ENCODE measurements at regions not wholly inside any gene's neighbourhood (a gene's known extent, or its start where the extent isn't known, plus 50 kb on each side); places are given as distances from the start of the nearest gene placed in this dataset.

- Histone ChIP-seq H3K4me1 (ENCODE audit: insufficient read depth, low read length, poor library complexity, severe bottlenecking) (no peaks in the 10 kb centered on the region), H3K4me2 (ENCODE audit: low read length) (no peak overlapping the region), H3K79me2 (ENCODE audit: insufficient read depth, low read depth, low read length) (no peaks in the 10 kb centered on the region), H3K9me3 (ENCODE audit: low read length) (no peaks in the 10 kb centered on the region), H3K27ac (ENCODE audit: low read depth, low read length, poor library complexity, severe bottlenecking) (no peak overlapping the region), H4K20me1 (ENCODE audit: insufficient read depth, low read length) (no peaks in the 10 kb centered on the region), H2AFZ (ENCODE audit: low read length) (no peak overlapping the region), H3K36me3 (ENCODE audit: insufficient read depth, low read length) (no peaks in the 10 kb centered on the region), H3K9me2 (ENCODE audit: insufficient read depth, low read length) (no peaks in the 10 kb centered on the region), H3K4me3 (ENCODE audit: low read depth, low read length, poor library complexity, severe bottlenecking) (no peak overlapping the region)
- POLR2A ChIA-PET, result no interaction called here
- no TSS peak for BruUV-seq (replicated peaks)
- intact Hi-C loops (cut with micrococcal nuclease; ENCODE audit: unreplicated experiment), result loop anchor here (5.0 kb wide), 1 partner anchor 292 kb away; no protein-coding TSS in a partner anchor
- TF ChIP-seq EZH2phosphoT487 (IDR thresholded peaks at IDR 0.05; ENCODE audit: borderline replicate concordance, low read depth, low read length) (no peak), CTCF (conservative IDR thresholded peaks at IDR 0.05; ENCODE audit: low read length) (no peak)
- DNase-seq (ENCODE audit: low spot score), result no peak
- CTCF ChIA-PET (ENCODE audit: unreplicated experiment), result no interaction called here
Observed at GRCh38 chr18:76689646-76690264, 132.6 kb upstream of the ZNF236 start.

DNA sequence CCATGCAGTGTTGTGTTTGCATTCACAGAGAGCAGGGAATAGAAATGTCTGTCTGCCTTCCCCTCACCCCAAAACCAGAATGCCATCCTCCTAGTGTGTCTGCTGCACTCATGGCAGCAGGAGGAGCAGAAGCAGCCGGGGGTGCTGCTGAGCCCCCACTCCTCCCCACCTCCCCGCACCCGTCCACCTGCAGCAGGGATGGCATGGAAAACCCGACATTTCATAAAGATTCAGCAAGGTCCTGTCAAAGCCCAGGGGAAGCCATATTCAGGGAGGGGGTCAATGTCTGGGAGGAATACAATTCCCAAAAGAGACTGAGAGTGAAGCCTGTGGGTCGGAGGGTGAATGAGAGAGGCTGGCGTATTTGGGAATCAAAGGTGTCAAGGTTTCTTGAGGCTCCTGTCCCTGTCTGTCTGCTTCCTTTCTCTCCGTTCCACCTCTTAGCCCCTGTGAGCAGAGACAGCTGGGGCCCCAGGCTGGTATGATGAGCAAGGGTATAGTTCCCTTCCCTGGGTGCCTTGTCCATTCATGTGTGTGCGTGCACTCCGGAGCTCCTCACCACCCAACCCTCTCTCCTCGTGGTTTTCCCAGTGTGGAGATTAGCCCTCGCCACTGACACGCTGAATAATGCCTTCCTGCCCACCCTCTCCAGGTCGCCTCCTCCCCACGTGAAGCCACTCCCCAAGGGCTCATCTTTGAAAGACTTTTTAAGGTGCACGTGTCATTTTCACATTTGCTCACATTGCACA is 133.5 kb upstream of the ZNF236 start:
- H3K36me3 ChIP-seq (ENCODE audit: insufficient read depth, low read length), result no peaks in the 10 kb centered on the region
- no peak overlapping the region for H2AFZ ChIP-seq (ENCODE audit: low read length)
- TF ChIP-seq EZH2phosphoT487 (IDR thresholded peaks at IDR 0.05; ENCODE audit: borderline replicate concordance, low read depth, low read length), result no peak
- TF ChIP-seq CTCF (conservative IDR thresholded peaks at IDR 0.05; ENCODE audit: low read length), result no peak
- no TSS peak for BruUV-seq (replicated peaks)
- no peaks in the 10 kb centered on the region for H3K4me1 ChIP-seq (ENCODE audit: insufficient read depth, low read length, poor library complexity, severe bottlenecking)
- H3K9me3 ChIP-seq (ENCODE audit: low read length), result no peaks in the 10 kb centered on the region
- ChIA-PET CTCF (ENCODE audit: unreplicated experiment) (no interaction called here), POLR2A (no interaction called here)
- DNase-seq (ENCODE audit: low spot score), result no peak
- intact Hi-C loops (cut with micrococcal nuclease; ENCODE audit: unreplicated experiment), result loop anchor here (5.0 kb wide), 1 partner anchor 292 kb away; no protein-coding TSS in a partner anchor
- H3K9me2 ChIP-seq (ENCODE audit: insufficient read depth, low read length), result no peaks in the 10 kb centered on the region
- H3K4me2 ChIP-seq (ENCODE audit: low read length), result no peak overlapping the region
- H3K4me3 ChIP-seq (ENCODE audit: low read depth, low read length, poor library complexity, severe bottlenecking), result no peak overlapping the region
- H3K27ac ChIP-seq (ENCODE audit: low read depth, low read length, poor library complexity, severe bottlenecking), result no peak overlapping the region
- no peaks in the 10 kb centered on the region for H3K79me2 ChIP-seq (ENCODE audit: insufficient read depth, low read depth, low read length)
- H4K20me1 ChIP-seq (ENCODE audit: insufficient read depth, low read length), result no peaks in the 10 kb centered on the region

Data from OCI-LY7 (cell line).